ENCODE measurements at regions not wholly inside any gene's neighbourhood (a gene's known extent, or its start where the extent isn't known, plus 50 kb on each side); places are given as distances from the start of the nearest gene placed in this dataset.
"Not testable (repeated sequence)": the region's sequence is repeated elsewhere in the genome, so short reads cannot be mapped to it uniquely, and the experiment has no call there.

DNA sequence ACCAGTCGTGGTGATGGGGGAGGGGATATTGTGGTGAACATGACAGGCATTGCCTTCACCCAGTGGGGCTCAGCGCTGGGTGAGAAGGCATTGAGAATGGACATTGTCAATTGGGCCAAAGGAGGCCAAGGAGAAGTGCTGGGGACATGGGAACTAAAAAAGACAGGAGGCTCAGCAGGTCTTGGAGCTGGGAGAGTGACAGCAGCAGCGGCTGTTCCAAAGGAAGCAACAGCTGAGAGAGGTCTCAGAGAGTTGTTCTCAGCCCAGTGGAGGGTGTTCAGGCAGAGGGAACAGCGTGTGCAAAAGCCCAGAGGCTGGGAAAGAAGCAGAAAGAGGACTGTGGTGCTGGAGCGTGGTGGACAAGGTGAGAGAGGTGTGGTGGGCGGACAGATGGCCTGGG is 56.6 kb upstream of the ASNS start:
- DNase-seq: not testable (repeated sequence)

DNA sequence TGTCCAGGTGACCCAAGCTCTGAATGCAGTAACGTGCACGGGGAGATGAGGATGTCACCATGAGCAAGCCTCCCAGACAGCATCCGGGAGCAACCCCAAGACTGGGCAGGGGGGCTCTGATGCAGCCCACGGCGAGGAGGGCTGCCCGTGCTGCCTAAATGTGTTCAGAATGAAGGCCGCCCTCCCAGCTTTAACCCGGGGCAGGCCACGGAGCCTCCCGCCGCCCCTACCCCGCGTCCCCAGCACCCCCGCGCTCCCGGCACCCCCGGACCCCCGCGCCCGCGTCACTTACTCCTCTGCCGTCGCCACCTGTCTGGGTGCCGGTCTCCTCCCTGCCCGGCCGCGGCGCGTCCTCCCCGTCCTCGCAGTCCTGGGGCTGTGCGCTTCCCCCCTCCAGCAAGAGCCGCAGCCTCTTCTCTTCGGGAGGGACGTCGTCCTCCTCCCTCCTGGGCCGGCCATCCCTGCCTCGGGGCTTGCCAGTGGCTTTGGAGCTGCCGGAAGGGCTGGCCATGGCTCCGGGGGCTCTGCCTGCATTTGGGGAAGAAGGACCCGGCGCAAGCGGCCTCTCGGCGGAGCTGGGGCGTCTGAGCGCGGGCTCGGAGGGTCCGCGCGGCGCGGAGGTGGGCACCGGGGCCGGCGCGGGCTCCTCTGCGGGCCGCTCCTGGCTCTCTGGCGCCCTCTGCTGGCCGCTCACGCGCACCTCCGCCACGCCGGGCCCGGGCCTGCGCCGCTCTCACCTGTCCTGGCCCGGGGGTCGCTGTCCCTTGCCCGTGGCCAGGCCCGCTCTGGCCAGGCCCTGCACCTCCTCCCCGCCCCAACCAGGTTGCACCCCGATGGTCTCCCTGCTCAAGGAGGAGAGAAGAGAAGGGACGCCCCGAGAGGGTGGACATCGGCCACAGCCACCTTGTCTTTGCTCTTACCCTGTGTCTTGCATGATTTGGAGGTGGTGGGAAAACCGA is 55.9 kb upstream of the ASNS start:
- peak; percentile 30 for DNase-seq
